T-helper 1 cell treated with Interleukin-12 subunit alpha and Interleukin-12 subunit beta and Interleukin-4 antibody, amounts not matched to agents 30 ng/mL and 1 ng/mL, for 36 hours (primary cell): ENCODE measurements at regions not wholly inside any gene's neighbourhood (a gene's known extent, or its start where the extent isn't known, plus 50 kb on each side); places are given as distances from the start of the nearest gene placed in this dataset.

Source experiments
- intact Hi-C: fragments of 100-400 bp; cut with micrococcal nuclease; formaldehyde crosslinking; loops from one replicate; pipeline ENCODE4 v1.15.1; 2024

DNA sequence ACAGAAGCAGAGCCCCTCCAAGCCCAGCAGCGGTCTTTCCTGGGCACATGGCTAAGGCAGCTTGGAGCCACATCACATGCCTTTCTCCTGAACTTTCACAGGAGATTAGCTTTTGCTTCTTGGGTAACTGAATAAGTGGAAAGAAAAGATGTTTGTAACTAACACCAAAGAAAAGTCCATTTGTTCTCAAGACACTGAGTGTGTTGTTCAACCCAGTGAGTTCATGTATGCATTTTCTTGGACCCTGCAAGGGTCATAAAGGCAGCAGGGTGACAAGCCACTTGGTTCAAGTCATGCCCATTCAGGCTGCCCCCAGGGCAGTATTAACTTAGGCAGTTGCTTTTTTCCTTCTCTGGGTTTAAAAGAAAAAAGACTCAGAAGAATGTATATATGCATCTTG, 203.4 kb downstream of the FAM76B start:
- intact Hi-C loops, result no loop called here

DNA sequence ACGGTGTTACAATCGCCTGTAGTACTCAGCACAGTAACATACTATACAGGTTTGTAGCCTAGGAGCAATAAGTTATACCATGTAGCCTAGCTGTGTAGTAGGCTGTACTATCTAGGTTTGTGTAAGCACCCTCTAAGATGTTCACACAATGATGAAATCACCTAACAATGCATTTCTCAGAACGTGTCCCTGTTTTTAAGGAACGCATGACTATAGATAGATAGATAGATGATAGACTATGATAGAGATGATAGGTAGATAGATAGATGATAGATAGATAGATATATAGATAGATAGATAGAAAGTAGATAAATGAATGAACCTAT, 203.9 kb downstream of the FAM76B start:
- intact Hi-C loops, result no loop called here

DNA sequence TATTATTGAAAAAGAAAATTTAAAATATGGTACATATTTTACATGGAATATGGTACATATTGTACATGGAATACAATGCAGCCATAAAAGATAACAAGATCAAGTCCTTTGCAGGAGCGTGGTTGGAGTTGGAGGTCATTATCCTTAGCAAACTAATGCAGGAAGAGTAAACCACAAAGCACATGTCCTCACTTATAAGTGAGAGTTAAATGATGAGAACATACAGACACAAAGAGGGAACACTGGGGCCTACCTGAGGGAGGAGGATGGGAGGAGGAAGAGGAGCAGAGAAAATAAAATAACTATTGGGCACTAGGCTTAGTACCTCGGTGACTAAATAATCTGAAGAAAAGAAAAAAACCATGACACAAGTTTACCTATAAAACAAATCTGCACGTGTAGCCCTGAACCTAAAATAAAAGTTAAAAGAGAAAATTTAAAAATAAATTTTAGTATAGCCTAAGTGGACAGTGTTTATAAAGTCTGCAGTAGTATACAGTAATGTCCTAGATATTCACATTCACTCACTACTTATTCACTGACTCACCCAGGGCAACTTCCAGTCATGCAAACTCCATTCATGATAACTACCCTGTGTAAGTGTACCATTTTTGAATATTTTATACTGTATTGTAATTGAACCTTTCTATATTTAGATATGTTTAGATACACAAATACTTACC, 204.4 kb downstream of the FAM76B start:
- intact Hi-C loops, result no loop called here

DNA sequence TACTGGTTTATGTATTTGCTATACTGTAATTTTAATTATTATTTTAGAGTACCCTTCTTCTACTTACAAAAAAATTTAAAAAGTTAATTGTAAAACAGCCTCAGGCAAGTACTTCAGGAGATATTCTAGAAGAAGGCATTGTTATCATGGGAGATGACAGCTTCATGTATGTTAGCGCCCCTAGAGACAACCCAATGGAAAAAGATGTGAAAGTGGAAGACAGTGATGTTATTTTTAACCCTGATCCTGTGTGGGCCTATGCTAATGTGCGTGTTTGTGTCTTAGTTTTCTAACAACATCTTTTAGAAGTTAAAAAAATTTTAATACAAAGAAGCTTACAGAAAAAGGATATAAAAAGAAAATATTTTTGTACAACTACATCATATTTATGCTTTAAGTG, 205.0 kb downstream of the FAM76B start:
- intact Hi-C loops, result no loop called here

DNA sequence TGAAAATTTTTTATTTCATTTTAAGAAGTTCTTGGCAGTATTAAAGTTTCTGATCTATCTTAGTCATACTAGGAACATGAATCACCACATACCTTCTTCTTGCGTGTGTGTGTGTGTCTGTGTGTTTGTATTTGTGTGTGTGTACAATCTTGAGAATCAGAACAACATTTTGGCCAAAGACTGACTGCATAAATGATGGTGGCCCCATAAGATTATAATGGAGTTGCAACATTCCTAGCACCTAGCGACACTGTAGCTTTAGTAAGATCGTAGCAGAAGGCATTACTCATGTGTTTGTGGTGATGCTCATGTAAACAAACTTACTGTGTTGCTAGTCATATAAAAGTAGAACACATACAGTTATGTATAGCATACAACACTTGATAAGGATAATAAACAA, 205.4 kb downstream of the FAM76B start:
- intact Hi-C loops, result no loop called here

DNA sequence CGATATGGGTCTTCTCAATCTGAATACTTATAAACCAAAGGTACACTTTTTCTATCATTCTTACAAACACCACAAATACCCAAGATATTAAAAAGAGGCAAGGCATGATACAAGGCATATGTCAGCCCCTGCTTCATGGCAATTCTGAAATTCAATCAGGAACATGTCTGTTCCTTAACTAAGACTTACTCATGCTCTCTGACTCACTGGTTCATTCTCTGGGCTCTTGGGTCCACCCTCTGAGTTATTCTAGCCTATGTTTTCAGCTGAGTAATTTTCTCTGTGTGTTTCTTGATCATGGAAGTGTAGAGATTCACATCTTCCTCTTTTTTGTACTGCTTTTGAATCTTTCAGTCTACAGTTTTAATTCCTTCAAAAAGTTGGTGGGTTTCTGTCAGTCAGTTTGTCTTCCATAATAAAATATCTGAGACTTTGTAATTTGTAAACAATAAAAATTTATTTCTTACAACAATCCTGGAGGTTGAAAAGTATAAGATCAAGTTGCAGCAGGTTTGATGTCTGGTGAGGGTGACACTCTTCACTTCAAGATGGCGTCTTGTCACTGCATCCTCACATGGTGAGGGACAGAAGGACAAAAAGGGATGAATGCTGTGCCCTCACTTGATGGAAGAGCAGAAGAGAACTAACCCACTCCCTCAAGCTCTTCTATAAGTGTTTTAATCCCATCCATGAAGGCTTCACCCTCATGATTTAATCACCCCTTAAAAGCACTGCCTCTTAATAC, 211.7 kb downstream of the FAM76B start:
- intact Hi-C loops, result no loop called here

DNA sequence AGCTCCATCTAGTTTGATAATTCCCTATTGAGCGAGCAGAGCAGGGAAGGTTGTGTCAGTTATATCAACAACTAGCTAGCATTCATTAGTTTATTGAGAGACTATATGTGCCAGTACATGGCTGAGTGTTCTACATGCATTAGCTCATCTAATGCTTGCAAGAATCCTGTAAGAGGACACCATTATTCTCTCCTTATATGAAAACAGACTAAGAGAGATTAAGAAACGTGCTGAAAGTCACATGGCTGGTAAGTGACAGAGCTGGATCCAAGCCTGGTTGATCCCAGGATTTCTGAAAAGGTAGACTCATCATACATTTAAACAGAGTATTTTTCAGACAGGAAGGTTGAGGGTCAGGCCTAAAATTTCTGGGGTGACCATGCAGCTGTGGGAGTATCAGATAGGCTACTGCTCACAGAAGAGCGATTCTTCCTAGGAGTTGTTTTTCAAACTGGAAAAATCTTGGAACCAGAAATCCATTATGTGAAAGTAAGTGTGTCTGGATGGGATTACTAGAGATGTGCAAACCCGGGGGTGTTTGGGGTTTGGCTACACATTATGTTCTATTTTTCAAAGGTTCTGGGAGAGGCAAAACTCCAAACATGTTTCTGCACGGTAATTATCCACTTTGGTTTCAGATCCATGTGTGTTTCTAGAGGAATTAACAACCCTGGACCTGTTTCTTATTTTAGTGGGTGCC, 213.3 kb downstream of the FAM76B start:
- intact Hi-C loops, result no loop called here

DNA sequence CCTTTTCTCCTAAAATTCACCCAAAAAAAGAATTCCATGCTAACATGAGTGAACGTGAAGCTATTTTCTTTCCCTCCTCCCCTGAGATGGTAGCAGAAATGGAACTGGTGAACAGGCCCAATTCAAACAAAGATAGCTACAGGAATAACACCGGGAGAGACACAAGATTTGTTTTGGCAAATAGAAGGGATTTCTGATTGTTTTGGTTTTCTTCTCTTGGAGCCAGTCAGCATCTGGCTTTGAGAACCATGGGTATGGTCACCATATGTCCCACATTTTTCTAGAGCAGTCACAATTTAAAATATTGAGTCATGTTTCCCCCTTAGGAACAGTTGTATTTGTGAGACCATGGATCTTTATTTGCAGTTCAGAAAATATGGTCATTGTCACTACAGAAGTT, 214.1 kb downstream of the FAM76B start:
- intact Hi-C loops, result no loop called here

DNA sequence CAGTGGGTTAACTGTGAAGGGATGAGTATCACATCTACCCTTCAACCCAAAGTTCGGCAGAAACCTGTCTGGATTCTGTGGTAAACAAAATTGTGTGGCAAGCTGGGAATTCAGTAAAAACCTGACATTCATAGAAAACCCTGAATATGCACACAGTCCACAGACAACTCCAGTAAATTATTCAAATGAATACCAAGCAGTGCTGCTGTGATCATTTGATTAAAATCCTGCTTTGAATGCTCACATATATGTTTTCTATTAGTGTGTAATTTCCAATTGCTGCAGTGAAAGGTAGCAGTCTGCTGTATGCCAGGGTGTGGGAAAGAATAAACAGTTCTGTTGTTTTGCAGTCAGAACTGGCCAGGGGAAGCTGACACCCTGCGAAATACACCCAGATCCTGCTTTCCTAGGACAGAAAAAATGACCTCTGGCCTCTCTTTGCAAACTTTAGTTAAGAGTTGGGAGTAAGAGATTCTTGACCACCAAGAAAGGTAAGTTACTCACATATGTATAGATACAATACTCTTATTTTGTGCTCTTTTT, 217.8 kb downstream of the FAM76B start:
- intact Hi-C loops, result no loop called here

DNA sequence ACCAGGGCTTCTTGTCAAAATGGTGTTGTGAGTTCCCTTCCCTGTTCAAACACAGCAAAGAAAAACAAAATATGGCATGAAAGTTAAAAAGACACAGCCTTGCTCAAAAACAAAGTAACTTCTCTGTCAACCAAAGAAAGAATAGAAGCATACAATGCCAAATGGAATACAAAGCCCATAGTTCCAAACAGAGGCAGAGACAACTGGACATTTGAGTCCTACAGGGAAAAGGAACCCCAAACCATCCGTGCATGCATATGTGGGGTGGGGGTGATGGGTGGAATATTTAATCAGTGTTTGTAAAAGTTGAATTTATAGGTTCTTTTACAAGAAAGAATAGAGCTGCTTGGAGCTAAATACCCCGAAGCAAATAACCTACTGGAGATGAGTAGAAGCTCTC, 218.7 kb downstream of the FAM76B start:
- intact Hi-C loops, result no loop called here

DNA sequence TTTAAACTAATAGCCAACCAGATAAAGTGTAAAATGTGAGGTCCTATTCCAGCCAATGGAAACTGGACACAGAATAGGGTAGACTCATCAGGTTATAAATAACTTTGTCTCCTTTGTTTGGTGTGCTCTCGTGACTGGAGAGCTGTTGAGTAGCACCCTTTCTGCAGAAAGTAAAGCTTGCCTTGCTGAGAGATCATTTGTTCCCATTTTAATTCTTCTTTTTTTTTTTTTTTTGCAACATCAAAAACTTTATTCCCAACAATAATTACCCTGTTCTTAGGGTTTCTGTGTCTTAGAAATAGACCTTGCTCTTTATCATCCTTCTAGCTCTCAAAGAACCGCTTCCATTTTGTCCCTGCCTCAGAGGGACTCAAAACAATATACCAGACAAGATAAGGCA, 220.4 kb downstream of the FAM76B start:
- intact Hi-C loops, result no loop called here

DNA sequence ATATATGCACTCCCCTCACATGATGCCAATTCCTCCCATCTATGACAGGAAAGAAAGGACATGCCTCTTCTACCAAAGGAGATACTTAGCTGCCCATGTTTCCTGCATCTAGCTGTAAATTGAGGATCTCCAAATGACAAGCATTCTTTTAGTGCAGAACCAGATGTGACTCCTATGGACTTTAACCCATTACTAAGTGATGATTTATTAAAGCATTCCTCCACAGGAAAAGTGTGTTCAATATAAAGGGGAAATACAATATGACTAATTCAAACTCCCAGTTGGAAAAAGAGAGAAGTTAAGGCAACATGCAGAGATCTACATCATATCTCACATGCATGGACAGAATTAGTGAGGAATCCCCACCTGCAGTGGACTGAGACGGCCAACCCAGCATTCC, 221.3 kb downstream of the FAM76B start:
- intact Hi-C loops, result no loop called here

DNA sequence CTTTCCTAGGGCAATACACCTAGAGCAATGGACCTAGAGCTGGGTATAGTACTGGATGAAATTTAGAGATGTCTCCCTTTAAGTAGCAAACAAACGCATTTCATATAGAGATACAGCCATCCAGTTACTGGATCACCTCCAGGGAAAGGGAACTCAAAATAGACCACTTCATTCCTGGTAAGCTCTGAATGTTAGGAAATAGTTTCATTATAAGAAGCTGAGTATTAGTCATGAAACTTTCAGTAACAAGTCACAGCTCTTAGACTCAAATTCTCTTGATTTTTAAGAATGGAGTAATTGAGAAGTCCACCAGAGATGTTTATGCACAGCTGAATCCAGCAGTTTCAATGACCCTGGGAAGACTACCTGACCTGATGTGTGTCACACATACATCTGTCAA, 221.9 kb downstream of the FAM76B start:
- intact Hi-C loops, result no loop called here

DNA sequence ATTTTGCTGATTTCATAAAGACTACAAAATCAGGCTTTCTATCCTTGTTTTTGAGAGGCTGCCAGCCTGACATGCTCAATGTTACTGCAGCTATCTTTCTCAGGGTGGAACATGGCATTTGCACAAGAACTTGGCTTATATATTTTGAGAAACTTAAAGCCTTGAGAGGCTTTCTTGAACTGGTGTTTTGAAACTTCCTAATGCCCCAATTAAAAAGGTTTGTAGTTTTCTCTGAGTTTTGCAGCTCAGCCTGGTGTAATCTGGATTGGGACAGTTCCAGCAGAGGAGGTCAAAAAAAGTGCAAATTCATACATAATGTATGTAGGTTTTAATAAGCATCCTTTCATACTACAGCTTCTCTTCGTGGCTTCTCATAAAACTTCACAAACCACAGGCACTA, 223.4 kb downstream of the FAM76B start:
- intact Hi-C loops, result no loop called here

DNA sequence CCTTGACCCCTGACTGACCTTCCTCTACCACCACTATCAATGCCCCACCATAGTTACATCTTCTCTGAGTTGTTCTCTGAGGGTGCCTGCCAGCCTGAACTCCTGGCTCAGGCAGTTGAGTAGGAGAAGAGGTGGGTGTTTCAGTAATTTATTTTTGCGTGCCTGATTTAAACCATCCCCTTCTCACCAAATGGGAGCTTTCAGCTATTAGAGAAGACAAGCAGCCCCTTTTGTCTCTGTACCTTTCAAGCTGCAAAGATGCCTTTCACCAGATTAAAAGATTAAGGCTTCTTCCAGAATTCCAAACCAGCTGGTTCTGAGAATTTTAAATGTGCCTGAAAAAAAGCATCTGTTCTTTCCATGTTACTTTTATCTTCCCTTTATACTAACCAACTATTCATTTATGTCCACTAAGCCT, 223.8 kb downstream of the FAM76B start:
- intact Hi-C loops, result no loop called here

DNA sequence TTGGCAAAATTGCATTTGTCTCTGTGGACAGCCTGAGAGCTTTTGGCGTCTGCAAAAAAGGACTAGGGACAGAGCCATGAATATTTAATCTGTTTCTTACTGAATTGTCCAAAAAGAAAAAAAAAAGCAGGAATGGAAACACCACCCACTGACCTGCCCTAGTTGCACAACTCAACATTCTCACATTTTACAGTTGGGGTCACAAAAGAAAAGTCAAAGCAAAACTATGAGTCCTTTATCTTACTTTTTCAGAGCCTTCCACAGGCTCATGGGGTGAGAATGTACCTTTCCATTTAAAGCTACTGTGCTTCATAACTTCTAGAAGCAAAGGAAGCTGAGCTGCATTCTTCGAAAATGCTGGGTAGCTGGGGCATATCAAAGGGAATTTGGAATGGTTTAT, 225.7 kb downstream of the FAM76B start:
- intact Hi-C loops, result no loop called here

DNA sequence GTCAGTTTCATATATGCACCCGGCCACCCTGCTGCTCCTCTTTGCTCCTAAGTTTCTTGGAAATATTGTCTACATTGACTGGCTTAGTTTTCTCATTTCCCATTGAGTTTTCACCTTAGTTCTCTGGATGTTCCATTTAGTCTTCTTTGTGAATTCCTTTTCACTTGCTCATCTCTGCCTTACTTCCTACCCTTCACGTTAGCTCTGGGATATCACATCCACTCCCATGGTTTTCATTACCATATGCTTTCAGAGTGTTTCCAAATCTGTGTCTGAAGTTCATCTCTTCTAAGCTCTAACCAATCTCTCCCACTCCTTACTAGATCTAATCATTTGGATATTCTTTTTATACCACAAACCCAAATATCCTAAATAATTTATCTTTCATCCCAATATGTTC, 226.4 kb downstream of the FAM76B start:
- intact Hi-C loops, result no loop called here

DNA sequence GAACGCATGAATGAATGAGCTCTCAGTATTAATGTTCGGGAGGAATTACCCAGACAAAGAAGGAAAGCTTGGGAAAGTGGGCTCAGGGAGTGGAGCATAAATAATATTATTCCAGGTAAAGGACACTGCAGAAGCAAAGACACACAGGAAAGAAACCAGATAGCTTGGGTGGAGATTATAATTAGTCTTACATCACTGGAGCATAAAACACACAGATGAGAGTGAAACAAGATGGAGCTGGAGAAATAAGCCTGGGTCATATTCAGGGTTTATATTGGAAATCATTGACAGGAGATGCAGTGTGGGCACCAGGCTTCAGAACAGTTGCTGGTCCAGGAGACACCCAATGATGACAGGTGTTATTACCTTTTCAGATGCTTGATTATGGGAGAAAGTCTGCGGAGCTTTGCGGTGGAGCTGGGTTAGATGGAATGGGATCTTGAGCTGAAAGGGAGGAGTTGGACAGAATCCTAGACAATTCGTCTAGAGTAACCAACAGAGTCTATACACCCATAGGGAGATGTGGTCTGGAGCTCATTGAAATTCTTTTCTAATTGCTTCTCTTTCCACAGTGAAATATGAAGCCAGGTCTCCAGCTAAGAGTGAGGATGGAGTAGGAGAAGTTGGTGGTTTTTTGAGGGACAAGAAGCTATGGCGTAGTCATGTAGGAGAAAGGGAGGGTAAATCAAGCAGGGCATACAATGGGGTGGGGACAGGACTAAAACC, 227.2 kb downstream of the FAM76B start:
- intact Hi-C loops, result no loop called here

DNA sequence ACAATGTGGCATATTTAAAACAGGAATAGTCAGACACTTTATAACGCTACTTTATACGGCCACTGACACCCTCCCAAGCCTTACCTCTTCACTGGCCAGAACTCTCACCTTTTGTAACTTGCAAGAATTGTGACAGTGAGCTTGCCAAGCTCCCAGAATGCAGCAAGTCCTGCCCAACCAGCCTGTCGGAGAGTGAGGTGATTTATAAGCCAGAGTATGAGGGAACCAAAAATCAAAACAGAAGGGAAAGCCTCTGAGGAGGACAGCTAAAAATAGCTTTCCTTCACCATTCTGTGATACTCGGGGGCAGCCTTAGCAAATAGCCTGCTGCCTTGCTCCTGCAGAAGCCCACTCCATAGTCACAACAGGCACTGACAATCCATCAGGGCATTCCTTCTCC, 229.7 kb downstream of the FAM76B start:
- intact Hi-C loops, result no loop called here

DNA sequence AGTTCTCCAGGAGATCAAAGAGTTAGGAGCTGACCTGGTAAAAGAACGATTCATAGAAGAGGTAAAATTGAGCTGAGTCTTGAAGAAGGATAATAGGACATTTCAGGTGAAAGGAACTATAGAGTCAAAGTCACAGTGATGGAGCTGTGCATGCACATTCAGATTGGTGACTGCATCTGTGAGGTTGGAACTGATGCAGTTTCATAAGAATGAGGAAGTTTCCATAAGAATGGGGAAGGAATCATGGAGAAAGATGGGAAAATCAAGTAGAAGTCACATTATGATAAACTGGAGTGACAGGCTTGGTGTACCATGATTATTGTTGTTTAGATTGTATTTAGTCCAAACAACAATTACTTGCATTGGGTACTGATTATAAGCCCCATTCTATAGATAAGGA, 232.2 kb downstream of the FAM76B start:
- intact Hi-C loops, result loop anchor here (2.0 kb wide), 3 partner anchors 131 to 405 kb away; partner anchors contain the start of gene SESN3

DNA sequence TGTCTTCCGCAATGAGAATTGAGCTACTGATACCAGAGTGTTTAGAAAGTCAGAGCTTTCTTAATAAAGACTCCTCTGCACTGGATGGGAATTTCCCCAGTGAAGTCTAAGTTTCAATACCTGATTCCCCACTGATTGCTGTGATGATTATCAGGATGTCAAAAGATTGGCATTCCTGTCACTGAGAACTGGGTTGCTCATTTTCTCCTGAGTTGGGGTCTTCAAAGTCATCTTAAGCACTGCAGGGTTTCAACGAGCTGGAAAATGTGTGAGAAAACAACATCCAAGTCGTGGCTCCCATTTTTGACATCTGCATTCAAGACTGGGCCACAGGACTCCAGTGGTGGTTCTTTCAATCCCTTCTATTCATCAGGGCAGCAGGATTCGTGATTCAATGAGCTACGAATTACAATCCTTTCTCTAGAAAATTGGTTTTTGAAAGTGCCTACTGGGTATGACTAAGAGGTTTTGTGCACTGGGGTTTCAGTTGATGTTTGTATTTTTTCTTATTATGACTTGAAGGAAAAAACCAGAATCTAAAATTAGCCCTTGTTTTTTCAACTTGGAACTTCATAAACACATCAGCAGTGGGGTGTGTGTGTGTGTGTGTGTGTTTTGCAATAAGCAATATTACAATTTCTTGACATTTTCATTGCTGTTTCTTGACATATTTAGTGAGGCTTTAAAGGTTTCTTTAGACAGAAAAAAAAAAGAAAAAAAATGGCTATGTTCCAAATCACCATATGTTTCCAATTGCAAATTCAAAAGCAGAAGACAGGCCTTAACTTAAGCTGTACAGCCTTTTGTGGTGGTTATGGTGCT, 233.0 kb downstream of the FAM76B start:
- intact Hi-C loops, result loop anchor here (1.0 to 2.0 kb wide), 7 partner anchors 8 to 404 kb away; partner anchors contain the start of gene SESN3
